H9 (cell line): ENCODE measurements at regions not wholly inside any gene's neighbourhood (a gene's known extent, or its start where the extent isn't known, plus 50 kb on each side); places are given as distances from the start of the nearest gene placed in this dataset.

Source experiments
- DNase-seq: peaks from one replicate; pipeline ENCODE4 v3.0.0-alpha.2; 2017
- H2AFZ ChIP-seq: one replicate; pipeline ENCODE4 v1.6.1; 2013; ENCODE audit warnings: mild to moderate bottlenecking, low read length, control low read depth, moderate library complexity
- H2AK5ac ChIP-seq: 2 replicates; pipeline ENCODE4 v1.6.1; 2013; ENCODE audit warnings: low read length, control low read depth, mixed read lengths; ENCODE audit not compliant: insufficient read length
- H2BK120ac ChIP-seq: one replicate; pipeline ENCODE4 v1.6.1; 2013; ENCODE audit warnings: low read depth, mild to moderate bottlenecking, low read length, control low read depth, inconsistent platforms; ENCODE audit not compliant: poor library complexity, severe bottlenecking
- H2BK12ac ChIP-seq: 2 replicates; pipeline ENCODE4 v1.6.1; 2013; ENCODE audit warnings: low read length, control low read depth, mixed read lengths, low read depth; ENCODE audit not compliant: insufficient read length
- H2BK15ac ChIP-seq: 2 replicates; pipeline ENCODE4 v1.6.1; 2013; ENCODE audit warnings: low read depth, low read length, control low read depth
- H2BK20ac ChIP-seq: one replicate; pipeline ENCODE4 v1.6.1; 2013; ENCODE audit warnings: low read depth, mild to moderate bottlenecking, low read length, control low read depth, inconsistent platforms; ENCODE audit not compliant: poor library complexity, severe bottlenecking
- H2BK5ac ChIP-seq: 2 replicates; pipeline ENCODE4 v1.6.1; 2013; ENCODE audit warnings: low read length, control low read depth, mixed read lengths; ENCODE audit not compliant: insufficient read length
- H3K14ac ChIP-seq: 2 replicates; pipeline ENCODE4 v1.6.1; 2013; ENCODE audit warnings: low read length, control low read depth; ENCODE audit not compliant: insufficient read depth
- H3K18ac ChIP-seq: 2 replicates; pipeline ENCODE4 v1.6.1; 2013; ENCODE audit warnings: low read depth, mild to moderate bottlenecking, mixed read lengths, low read length, control low read depth; ENCODE audit not compliant: insufficient read length
- H3K23ac ChIP-seq: 2 replicates; pipeline ENCODE4 v1.6.1; 2013; ENCODE audit warnings: low read length, control low read depth, mixed read lengths, low read depth; ENCODE audit not compliant: insufficient read length
- H3K23me2 ChIP-seq: 2 replicates; pipeline ENCODE4 v1.6.1; 2013; ENCODE audit warnings: low read depth, mild to moderate bottlenecking, mixed read lengths, low read length, control low read depth; ENCODE audit not compliant: insufficient read length, poor library complexity, severe bottlenecking
- H3K27ac ChIP-seq: 2 replicates; pipeline ENCODE4 v1.5.1; 2013; ENCODE audit warnings: low read length, control low read depth, mixed read lengths, low read depth; ENCODE audit not compliant: insufficient read length
- H3K27me3 ChIP-seq: 2 replicates; pipeline ENCODE4 v1.6.1; 2013; ENCODE audit warnings: low read length, control low read depth, inconsistent platforms; ENCODE audit not compliant: insufficient read depth
- H3K4ac ChIP-seq: 2 replicates; pipeline ENCODE4 v1.6.1; 2013; ENCODE audit warnings: low read depth, mild to moderate bottlenecking, control low read depth, inconsistent platforms, low read length, moderate library complexity
- H3K4me1 ChIP-seq: 2 replicates; pipeline ENCODE4 v1.6.1; 2013; ENCODE audit warnings: low read length, control low read depth, inconsistent platforms; ENCODE audit not compliant: insufficient read depth
- H3K4me2 ChIP-seq: 2 replicates; pipeline ENCODE4 v1.6.1; 2013; ENCODE audit warnings: low read length, control low read depth, mixed read lengths; ENCODE audit not compliant: insufficient read length, insufficient read depth
- H3K56ac ChIP-seq: 2 replicates; pipeline ENCODE4 v1.6.1; 2013; ENCODE audit warnings: low read depth, mild to moderate bottlenecking, mixed read lengths, low read length, control low read depth; ENCODE audit not compliant: insufficient read length
- H3K79me1 ChIP-seq: 2 replicates; pipeline ENCODE4 v1.6.1; 2013; ENCODE audit warnings: low read depth, mild to moderate bottlenecking, moderate library complexity, low read length, control low read depth, inconsistent platforms; ENCODE audit not compliant: insufficient read depth, poor library complexity, severe bottlenecking
- H3K79me2 ChIP-seq: 2 replicates; pipeline ENCODE4 v1.6.1; 2013; ENCODE audit warnings: low read length, control low read depth, inconsistent platforms; ENCODE audit not compliant: insufficient read depth
- H3K9ac ChIP-seq: 2 replicates; pipeline ENCODE4 v1.6.1; 2013; ENCODE audit warnings: low read length, control low read depth, mixed read lengths; ENCODE audit not compliant: insufficient read length; ENCODE audit errors: extremely low read depth
- H3K9me3 ChIP-seq: one replicate; pipeline ENCODE4 v1.6.1; 2013; ENCODE audit warnings: low read depth, low read length, inconsistent platforms; ENCODE audit not compliant: control insufficient read depth
- H3T11ph ChIP-seq: one replicate; pipeline ENCODE4 v1.6.1; 2013; ENCODE audit warnings: mild to moderate bottlenecking, low read length, control low read depth, inconsistent platforms
- H4K20me1 ChIP-seq: one replicate; pipeline ENCODE4 v1.6.1; 2013; ENCODE audit not compliant: control insufficient read depth, insufficient read length, insufficient read depth
- H4K5ac ChIP-seq: 2 replicates; pipeline ENCODE4 v1.6.1; 2013; ENCODE audit warnings: low read depth, mild to moderate bottlenecking, mixed read lengths, low read length, control low read depth; ENCODE audit not compliant: insufficient read length
- H4K8ac ChIP-seq: replicated peaks from 2 replicates; pipeline ENCODE4 v1.6.1; 2013; ENCODE audit warnings: low read length, control low read depth, mixed read lengths, low read depth; ENCODE audit not compliant: insufficient read length
- H4K91ac ChIP-seq: 2 replicates; pipeline ENCODE4 v1.6.1; 2013; ENCODE audit warnings: low read depth, mild to moderate bottlenecking, moderate library complexity, mixed read lengths, low read length, control low read depth; ENCODE audit not compliant: insufficient read length
- H3K27ac Mint-ChIP-seq, 3 experiments: 2 replicates in 2 of 3; 3 replicates in 1 of 3; pipeline ENCODE4 v1.8.0; 2020 to 2021; ENCODE audit warnings: mixed read lengths in 3 of 3, mild to moderate bottlenecking in 1 of 3, moderate library complexity in 1 of 3
- H3K27me3 Mint-ChIP-seq: 2 replicates; pipeline ENCODE4 v1.8.0; 2021; ENCODE audit warnings: low read depth, mild to moderate bottlenecking, moderate library complexity, mixed read lengths
- H3K36me3 Mint-ChIP-seq, 3 experiments: 2 replicates in 2 of 3; 3 replicates in 1 of 3; pipeline ENCODE4 v1.8.0; 2020 to 2021; ENCODE audit warnings: low read depth in 3 of 3, mixed read lengths in 3 of 3; ENCODE audit not compliant: insufficient read depth in 1 of 3
- H3K4me1 Mint-ChIP-seq, 2 experiments: 2 replicates each; pipeline ENCODE4 v1.8.0; 2020; ENCODE audit warnings: mixed read lengths in 2 of 2
- H3K4me3 Mint-ChIP-seq, 2 experiments: 2 replicates in 1 of 2; 3 replicates in 1 of 2; pipeline ENCODE4 v1.8.0; 2020 to 2021; ENCODE audit warnings: mild to moderate bottlenecking in 2 of 2, mixed read lengths in 2 of 2, moderate library complexity in 1 of 2
- H3K9me3 Mint-ChIP-seq, 2 experiments: 2 replicates in 1 of 2; 3 replicates in 1 of 2; pipeline ENCODE4 v1.8.0; 2020; ENCODE audit warnings: mild to moderate bottlenecking in 2 of 2, mixed read lengths in 2 of 2, moderate library complexity in 1 of 2
- CTCF ChIP-seq: fragments of 200-600 bp; sonication (generic); conservative IDR thresholded peaks from 3 replicates; pipeline ENCODE4 v1.8.0; 2021; ENCODE audit warnings: antibody characterized with exemption, mild to moderate bottlenecking
- WGBS: extraction: QIAGEN DNeasy Blood & Tissue Kit; methylation state at CpG from one replicate; pipeline ENCODE4 v1.1.7; 2013; ENCODE audit warnings: missing lambda C conversion rate, low lambda C conversion rate, mixed read lengths; ENCODE audit not compliant: insufficient read length; ENCODE audit errors: extremely low coverage; 5-methylcytosine and 5-hydroxymethylcytosine counted together

GRCh38 chr14:42545636-42546035, 939.0 kb downstream of the LRFN5 start:
- no peak overlapping the region for H2BK5ac ChIP-seq
- TF ChIP-seq CTCF, result no peak
- no peaks in the 10 kb centered on the region for H4K20me1 ChIP-seq
- no peak overlapping the region for H3K23ac ChIP-seq
- H2BK15ac ChIP-seq, result no peak overlapping the region
- no peaks in the 10 kb centered on the region for H3K27me3 ChIP-seq
- no peaks in the 10 kb centered on the region for H3K79me1 ChIP-seq
- no peak overlapping the region for H4K5ac ChIP-seq
- H3T11ph ChIP-seq, result no peak overlapping the region
- H4K8ac ChIP-seq, result no peak overlapping the region
- no peak overlapping the region for H4K91ac ChIP-seq
- no peak overlapping the region for H3K27ac ChIP-seq
- no peaks in the 10 kb centered on the region; the same call in 1 of the 2 replicates for H3K79me2 ChIP-seq
- H2BK12ac ChIP-seq, result no peak overlapping the region
- H3K23me2 ChIP-seq, result no peaks in the 10 kb centered on the region
- H2BK120ac ChIP-seq, result no peak overlapping the region
- H3K4ac ChIP-seq, result no peak overlapping the region
- H3K18ac ChIP-seq, result no peak overlapping the region
- no peak overlapping the region for H2AFZ ChIP-seq
- Mint-ChIP-seq H3K9me3 (no peaks in the 10 kb centered on the region; a peak in 3 of 5 replicates), H3K36me3 (peaks cover 9 to 12% (median 10%) of the 10 kb centered on the region in 3 experiments), H3K4me3 (no peak overlapping the region), H3K4me1 (0 out of 4 replicates have a peak, but pooled peaks cover 0 to 2% of the 10 kb centered on the region in 2 experiments), H3K27me3 (no peaks in the 10 kb centered on the region), H3K27ac (no peak overlapping the region)
- H3K4me1 ChIP-seq, result no peaks in the 10 kb centered on the region
- no peak overlapping the region for H3K14ac ChIP-seq
- no peak for DNase-seq
- WGBS, result no CpG with 5 or more reads among the region's 2 CpGs
- no peak overlapping the region for H3K9ac ChIP-seq
- no peak overlapping the region for H3K56ac ChIP-seq
- no peak overlapping the region for H2AK5ac ChIP-seq
- no peak overlapping the region for H2BK20ac ChIP-seq
- no peak overlapping the region for H3K4me2 ChIP-seq
- no peaks in the 10 kb centered on the region for H3K9me3 ChIP-seq
